ENCODE measurements at regions not wholly inside any gene's neighbourhood (a gene's known extent, or its start where the extent isn't known, plus 50 kb on each side); places are given as distances from the start of the nearest gene placed in this dataset.

DNA sequence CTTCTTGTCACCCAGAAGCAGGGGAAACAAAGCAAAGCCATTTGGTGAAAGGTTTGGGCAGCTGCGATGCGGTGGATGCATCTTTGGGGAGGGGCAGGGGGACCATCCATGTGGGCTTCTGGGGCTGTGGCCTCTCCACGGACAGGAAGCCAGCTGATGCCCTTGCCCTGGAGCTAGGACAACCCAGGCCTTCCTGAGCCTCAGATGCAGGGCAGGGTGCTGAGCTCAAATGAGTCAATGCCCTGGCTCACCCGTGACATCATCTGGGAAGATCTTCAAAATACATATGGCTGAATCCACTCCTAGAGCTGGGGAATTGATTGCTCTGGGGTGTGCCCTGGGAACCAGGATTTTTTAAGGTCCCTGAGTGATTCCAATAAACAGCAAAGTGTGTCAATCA is 1418.2 kb downstream of the TBC1D22A start:
- DNase-seq: no peak

- DNase-seq: no peak
Observed at GRCh38 chr22:48179571-48180546, 1417.4 kb downstream of the TBC1D22A start.

- no peak for DNase-seq
Observed at GRCh38 chr22:48178536-48178935, 1416.1 kb downstream of the TBC1D22A start.

GRCh38 chr22:48177631-48178030 is 1415.2 kb downstream of the TBC1D22A start:
- no peak for DNase-seq

DNA sequence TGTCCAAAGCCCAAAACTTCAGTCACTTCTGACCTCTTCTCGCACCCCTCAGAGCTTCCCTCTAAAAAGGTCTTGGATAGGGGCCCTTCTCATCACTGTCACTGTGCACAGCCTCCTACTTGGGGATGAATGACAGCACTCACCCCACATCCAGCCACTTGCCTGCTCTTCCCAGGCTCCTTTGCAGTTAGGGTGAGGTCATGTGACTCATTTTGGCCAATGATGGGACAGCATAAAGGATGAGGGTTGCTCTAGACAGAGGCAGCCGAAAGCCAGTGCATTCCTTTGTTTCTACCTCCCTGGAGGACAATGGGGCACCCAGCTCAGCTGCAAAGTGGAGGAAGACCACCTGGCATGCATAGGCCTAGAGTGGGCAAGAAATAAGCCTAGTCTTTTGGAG is 1413.3 kb downstream of the TBC1D22A start:
- DNase-seq: no peak

DNA sequence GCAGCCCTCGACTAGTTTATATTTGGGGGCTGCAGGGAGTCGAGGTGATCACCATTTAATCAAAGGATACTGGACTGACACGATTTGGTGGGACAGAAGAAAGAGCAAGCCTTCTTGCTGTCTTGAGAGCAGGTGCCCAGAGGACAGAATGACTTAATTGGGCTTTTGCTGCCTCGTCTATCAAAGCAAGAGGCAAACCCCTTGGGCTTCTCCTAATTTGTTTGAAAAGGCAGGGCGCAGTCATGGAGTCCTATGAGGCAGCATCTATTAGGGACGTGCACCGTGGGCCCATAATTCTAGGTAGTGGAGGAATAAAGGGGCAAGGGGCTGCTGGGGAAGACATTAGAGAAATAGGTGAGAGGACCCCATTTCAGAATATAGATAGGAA is 1411.3 kb downstream of the TBC1D22A start:
- DNase-seq: no peak

DNA sequence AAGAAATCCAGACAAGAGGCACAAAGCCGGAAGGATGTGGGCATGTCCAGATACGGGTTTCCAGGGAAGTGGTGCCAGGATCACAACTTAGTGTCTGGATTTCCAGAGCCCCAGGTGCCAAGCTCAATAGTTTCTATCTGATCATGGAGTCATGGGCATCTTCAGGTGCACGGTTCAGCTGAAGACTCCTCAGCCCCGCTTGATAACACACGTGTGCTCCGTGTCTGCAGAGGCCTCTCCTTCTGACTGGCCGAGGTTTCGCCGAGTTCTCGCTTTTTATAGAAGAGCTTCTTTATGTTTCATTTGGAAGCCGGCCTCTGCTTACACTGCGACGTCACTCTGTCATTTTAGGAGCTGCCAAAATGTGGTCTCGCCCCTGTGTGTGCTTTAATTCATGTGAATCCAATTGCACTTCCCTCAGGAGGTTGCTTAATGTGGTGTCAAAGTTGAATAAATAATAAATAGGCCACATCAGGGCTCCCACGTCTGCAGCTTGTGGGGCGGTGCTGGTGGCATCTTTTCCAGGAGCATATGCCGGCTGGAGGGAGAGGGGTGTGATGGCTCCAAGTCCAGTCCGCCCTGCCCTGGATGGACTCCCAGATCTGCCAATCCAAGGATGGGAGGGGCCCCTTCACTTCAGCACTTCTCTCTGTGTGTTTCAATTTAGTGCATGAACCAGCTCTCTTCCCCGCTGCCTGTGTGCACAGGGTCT is 1410.8 kb downstream of the TBC1D22A start:
- no peak for DNase-seq

DNA sequence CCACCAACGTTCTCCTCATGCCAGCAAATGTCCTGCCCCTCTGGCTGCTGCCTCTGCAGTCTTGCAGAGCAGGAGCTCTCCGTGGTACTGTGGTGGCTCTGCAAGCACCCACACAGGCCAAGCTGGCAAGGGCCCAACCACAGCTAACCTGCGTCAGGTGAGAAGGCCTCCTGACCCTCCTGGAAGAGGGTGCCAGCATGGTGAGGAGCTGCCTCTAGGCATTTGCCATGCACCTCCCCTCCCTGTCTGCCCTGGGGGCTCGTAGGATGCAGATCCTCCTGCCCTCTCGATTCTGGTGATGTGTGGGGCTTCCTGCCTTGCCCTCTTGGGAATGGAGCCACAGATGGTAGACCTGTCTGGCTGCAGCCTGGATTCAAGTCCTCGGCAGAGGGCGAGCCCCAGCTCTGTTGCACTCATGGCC is 1408.8 kb downstream of the TBC1D22A start:
- DNase-seq: no peak

GRCh38 chr22:48169227-48169626 is 1406.8 kb downstream of the TBC1D22A start:
- DNase-seq: no peak

DNA sequence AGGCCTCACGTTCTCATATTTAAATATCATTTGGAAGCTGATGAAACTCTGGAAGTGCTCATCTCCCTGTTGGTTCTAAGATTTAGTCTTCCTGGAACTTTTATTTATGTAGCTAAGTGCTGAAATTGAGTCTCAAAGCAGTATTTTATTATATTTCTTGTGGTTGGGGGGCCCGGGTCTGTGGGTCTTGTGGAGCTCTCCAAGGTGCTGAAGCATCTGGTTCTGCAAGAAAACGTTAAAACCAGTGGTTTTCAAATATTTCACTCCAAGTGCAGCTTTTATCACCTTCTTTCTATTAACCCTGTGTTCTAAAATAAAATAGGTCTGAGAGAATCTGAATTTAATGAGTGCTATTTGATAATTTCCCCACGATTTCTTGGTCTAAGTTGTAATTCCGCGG is 1404.8 kb downstream of the TBC1D22A start:
- DNase-seq: no peak

GRCh38 chr22:48161298-48161697 is 1398.8 kb downstream of the TBC1D22A start:
- no peak for DNase-seq

- no peak for DNase-seq
Observed at GRCh38 chr22:48157676-48158075, 1395.2 kb downstream of the TBC1D22A start.

GRCh38 chr22:48156603-48157355 is 1394.3 kb downstream of the TBC1D22A start:
- no peak for DNase-seq

GRCh38 chr22:48155446-48155845 is 1393.0 kb downstream of the TBC1D22A start:
- no peak for DNase-seq

GRCh38 chr22:48154943-48155240 is 1392.4 kb downstream of the TBC1D22A start:
- DNase-seq: no peak

- DNase-seq: no peak
Observed at GRCh38 chr22:48154169-48154942, 1391.9 kb downstream of the TBC1D22A start.

DNA sequence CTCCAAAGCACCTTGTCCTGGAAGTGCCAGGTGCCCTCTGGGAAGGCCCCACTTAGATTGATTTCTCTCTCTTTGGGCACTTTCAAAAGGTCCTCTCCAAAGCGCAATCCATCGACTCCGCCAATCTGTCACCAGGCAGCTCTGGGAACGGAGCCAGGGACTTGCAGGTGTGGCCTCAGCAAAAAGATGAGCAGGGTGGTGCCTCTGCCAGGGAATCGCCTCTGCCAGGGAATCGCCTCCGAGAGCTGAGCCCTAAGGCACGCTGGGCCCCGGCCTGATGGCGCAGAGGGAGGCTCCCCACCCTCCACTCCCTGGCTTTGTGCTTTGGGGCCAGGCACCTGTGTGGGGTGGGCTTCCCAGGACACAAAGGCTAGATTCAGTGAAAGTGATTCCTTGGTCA is 1391.3 kb downstream of the TBC1D22A start:
- DNase-seq: no peak

GRCh38 chr22:48152916-48153315 is 1390.5 kb downstream of the TBC1D22A start:
- DNase-seq: no peak

DNA sequence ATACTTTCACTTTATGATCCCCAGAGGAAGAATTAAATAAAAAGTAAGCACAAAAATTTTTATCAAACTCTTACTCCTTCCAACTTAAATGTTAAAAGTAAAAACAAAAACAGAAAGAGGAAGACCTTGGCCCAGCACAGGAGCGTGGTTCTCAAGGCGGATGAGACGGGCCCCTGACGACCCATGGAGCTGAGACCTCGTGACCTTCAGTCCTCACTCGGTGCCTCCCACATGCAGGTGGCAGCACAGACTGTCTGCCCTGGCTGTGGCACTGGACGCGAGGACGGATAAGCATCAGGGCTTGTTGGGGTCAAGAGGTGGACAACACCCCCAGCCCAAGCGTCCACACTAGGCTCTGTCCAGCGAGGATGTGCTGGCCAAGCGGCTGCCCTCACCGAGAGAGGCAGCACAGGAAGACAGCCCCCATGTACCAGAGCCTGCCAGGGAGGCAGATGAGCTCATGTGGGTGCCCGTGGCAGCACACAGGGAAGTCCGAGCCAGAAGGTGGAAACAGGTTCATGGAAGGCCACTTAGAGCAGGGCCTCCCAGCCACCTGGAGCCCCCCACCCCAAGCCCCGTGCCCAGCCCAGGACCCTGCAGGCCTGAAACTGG is 1389.8 kb downstream of the TBC1D22A start:
- DNase-seq: no peak

GRCh38 chr22:48151641-48152040 is 1389.2 kb downstream of the TBC1D22A start:
- no peak for DNase-seq

GRCh38 chr22:48147831-48148230 is 1385.4 kb downstream of the TBC1D22A start:
- no peak for DNase-seq

GRCh38 chr22:48147404-48147803 is 1385.0 kb downstream of the TBC1D22A start:
- no peak for DNase-seq
